ENCODE measurements at regions not wholly inside any gene's neighbourhood (a gene's known extent, or its start where the extent isn't known, plus 50 kb on each side); places are given as distances from the start of the nearest gene placed in this dataset.
A peak's percentile ranks its signal among the peaks of the same experiment; 100 is the strongest.

DNA sequence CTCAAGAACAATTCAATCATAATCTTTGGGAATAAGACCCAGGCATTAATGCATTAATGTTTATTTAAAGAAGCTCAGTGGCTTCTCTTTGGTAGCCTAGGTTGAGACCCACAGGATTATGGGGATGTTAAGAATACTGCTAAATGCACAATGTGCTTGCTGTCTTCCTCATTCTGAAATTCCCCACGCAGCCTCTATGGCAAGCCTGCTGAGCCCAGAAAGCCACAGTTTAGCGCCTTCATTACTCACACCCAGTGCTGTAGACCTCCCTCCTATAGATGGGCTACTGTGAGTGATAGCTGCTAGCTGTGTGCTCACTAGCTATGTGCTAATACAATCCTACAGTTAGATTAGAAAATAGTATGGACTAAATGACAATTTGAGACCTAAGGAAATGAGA lies 90.6 kb downstream of the TNFSF13B start:
- Histone ChIP-seq H3K36me3 (no peaks in the 10 kb centered on the region), H3K27ac (no peak overlapping the region), H3K27me3 (no peaks in the 10 kb centered on the region), H3K4me1 (ENCODE audit: control insufficient read depth in 1 of 2, insufficient read depth in 1 of 2, low read depth in 1 of 2, low read length in 1 of 2) (peaks cover 10 to 13% of the 10 kb centered on the region in 2 experiments), H3K9me3 (no peaks in the 10 kb centered on the region), H3K4me3 (ENCODE audit: low read depth in 1 of 2, low read length in 1 of 2) (no peak overlapping the region)
- TF ChIP-seq, protein P1, sequence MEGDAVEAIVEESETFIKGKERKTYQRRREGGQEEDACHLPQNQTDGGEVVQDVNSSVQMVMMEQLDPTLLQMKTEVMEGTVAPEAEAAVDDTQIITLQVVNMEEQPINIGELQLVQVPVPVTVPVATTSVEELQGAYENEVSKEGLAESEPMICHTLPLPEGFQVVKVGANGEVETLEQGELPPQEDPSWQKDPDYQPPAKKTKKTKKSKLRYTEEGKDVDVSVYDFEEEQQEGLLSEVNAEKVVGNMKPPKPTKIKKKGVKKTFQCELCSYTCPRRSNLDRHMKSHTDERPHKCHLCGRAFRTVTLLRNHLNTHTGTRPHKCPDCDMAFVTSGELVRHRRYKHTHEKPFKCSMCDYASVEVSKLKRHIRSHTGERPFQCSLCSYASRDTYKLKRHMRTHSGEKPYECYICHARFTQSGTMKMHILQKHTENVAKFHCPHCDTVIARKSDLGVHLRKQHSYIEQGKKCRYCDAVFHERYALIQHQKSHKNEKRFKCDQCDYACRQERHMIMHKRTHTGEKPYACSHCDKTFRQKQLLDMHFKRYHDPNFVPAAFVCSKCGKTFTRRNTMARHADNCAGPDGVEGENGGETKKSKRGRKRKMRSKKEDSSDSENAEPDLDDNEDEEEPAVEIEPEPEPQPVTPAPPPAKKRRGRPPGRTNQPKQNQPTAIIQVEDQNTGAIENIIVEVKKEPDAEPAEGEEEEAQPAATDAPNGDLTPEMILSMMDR (IDR thresholded peaks at IDR 0.05): no peak

DNA sequence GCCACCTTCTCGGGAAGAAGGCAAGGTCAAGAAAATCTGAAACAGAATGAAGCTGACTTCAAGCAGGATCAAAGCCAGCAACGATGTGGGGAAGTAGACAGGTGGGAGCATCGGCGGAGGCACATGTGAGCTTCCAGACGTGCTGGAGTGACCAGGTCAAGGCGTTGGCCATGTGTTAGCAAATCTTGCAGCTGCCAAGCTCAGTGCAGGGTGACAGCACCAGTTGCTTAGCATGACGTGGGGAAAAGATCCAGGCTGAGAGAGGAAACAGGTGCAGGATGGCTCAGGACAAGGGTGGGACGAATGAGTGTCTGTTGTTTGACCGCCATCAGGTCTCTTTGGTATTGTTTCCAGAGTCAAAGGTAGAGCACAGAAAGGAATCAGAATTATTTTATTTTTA lies 92.3 kb downstream of the TNFSF13B start:
- H3K36me3 ChIP-seq: no peaks in the 10 kb centered on the region
- no peak overlapping the region for H3K27ac ChIP-seq
- TF ChIP-seq, protein P1 (IDR thresholded peaks at IDR 0.05): no peak
- peaks cover 10 to 13% of the 10 kb centered on the region in 2 experiments for H3K4me1 ChIP-seq (ENCODE audit: control insufficient read depth in 1 of 2, insufficient read depth in 1 of 2, low read depth in 1 of 2, low read length in 1 of 2)
- H3K27me3 ChIP-seq: no peaks in the 10 kb centered on the region
- H3K4me3 ChIP-seq (ENCODE audit: low read depth in 1 of 2, low read length in 1 of 2): no peak overlapping the region
- no peaks in the 10 kb centered on the region for H3K9me3 ChIP-seq

DNA sequence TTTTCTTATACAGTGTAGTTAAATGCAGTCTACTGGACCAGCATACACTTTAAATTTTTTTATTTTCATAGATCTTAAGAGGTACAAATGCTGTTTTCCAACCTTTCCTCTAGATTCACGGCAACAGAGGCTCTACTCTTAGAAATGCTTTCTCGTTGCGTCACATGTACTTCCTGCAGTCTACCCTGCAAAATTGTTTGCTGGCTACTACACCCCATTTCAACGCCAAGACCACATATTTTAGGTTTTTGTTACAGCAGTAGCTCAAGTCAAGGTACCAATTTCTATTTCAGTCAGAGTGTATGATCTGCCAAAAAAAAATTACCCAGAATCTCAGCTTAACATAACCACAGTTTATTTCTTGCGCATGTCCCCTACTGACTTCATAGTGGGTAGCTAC lies 94.1 kb downstream of the TNFSF13B start:
- TF ChIP-seq, protein P1 (IDR thresholded peaks at IDR 0.05): no peak
- H3K27ac ChIP-seq: peak overlapping the region; percentile 19

DNA sequence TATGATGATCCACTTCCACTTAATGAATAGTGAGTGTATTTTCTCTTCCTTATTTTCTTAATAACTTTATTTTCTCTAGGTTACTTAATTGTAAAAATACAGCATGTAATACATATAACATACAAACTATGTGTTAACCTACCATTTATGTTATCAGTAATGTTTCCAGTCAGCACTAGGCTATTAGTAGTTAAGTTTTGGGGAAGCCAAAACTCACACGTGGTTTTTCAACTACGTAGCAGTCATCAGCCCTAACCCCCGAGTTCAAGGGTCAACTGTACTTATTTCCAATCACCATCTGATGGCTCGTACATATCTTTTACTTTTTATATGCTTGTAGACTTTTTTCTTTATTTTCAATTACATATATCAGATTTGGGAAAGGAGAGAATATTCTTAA lies 95.7 kb downstream of the TNFSF13B start:
- H3K36me3 ChIP-seq: no peaks in the 10 kb centered on the region
- H3K27me3 ChIP-seq: no peaks in the 10 kb centered on the region
- TF ChIP-seq, protein P1 (IDR thresholded peaks at IDR 0.05): no peak
- peaks cover 38 to 41% of the 10 kb centered on the region in 2 experiments for H3K4me1 ChIP-seq (ENCODE audit: control insufficient read depth in 1 of 2, insufficient read depth in 1 of 2, low read depth in 1 of 2, low read length in 1 of 2)
- H3K4me3 ChIP-seq (ENCODE audit: low read depth in 1 of 2, low read length in 1 of 2): no peak overlapping the region
- peak overlapping the region; percentile 34 for H3K27ac ChIP-seq
- no peaks in the 10 kb centered on the region for H3K9me3 ChIP-seq

More for the DNA sequence above, 94.1 kb downstream of the TNFSF13B start:
- Histone ChIP-seq H3K9me3 (no peaks in the 10 kb centered on the region), H3K36me3 (no peaks in the 10 kb centered on the region), H3K4me1 (ENCODE audit: control insufficient read depth in 1 of 2, insufficient read depth in 1 of 2, low read depth in 1 of 2, low read length in 1 of 2) (peaks cover 25 to 27% of the 10 kb centered on the region in 2 experiments), H3K27me3 (no peaks in the 10 kb centered on the region), H3K4me3 (ENCODE audit: low read depth in 1 of 2, low read length in 1 of 2) (no peak overlapping the region)

DNA sequence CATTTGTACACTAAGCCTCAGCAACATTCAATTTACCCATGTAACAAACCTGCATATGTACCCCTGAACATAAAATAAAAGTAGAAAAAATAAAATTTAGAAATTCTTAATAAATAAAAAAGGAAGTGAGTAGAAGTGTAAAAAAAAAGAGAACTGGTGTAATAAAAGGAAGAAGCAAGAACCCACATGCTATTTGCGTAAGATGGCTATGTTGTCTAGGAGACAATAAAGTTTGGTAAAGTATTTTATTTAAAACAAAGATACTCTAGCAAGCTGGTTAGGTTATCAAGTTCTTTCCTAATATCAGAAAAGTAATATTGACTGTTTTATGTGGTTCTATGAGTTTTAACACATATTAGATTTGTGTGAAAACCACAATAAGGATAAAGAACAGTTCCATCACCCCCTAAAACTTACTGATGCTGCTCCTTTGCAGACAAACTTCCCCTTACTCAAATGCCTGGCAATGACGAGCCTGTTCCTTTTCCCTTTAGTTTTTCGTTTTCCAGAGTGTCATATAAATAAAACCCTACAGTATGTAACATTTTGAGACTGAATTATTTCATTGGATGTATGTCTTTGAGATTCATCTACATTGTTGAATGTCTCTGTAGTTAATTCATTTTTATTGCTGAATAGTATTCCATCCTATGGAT lies 98.9 kb downstream of the TNFSF13B start:
- H3K27me3 ChIP-seq: no peaks in the 10 kb centered on the region
- no peaks in the 10 kb centered on the region for H3K36me3 ChIP-seq
- H3K9me3 ChIP-seq: no peaks in the 10 kb centered on the region
- peak overlapping the region; percentile 10 to 31 for H3K4me3 ChIP-seq (ENCODE audit: low read depth in 1 of 2, low read length in 1 of 2)
- peaks cover 37 to 39% of the 10 kb centered on the region in 2 experiments for H3K4me1 ChIP-seq (ENCODE audit: control insufficient read depth in 1 of 2, insufficient read depth in 1 of 2, low read depth in 1 of 2, low read length in 1 of 2)
- TF ChIP-seq, protein P1 (IDR thresholded peaks at IDR 0.05): no peak
- peak overlapping the region; percentile 91 for H3K27ac ChIP-seq
